C4-2B (cell line): ENCODE measurements at regions not wholly inside any gene's neighbourhood (a gene's known extent, or its start where the extent isn't known, plus 50 kb on each side); places are given as distances from the start of the nearest gene placed in this dataset.

Experiments
- H3K27ac ChIP-seq: fragments of 450-650 bp; 2 replicates; pipeline ENCODE4 v1.5.1; 2017
- CTCF ChIP-seq: fragments of 450-650 bp; conservative IDR thresholded peaks from 2 replicates; pipeline ENCODE4 v1.5.1; 2017; ENCODE audit warnings: mild to moderate bottlenecking
- ZFX ChIP-seq: fragments of 450-650 bp; IDR thresholded peaks from 2 replicates; pipeline ENCODE4 v1.6.1; 2017

- no peak overlapping the region for H3K27ac ChIP-seq
- TF ChIP-seq ZFX, result no peak
- peak; percentile 20 for TF ChIP-seq CTCF
These were observed 1169.0 kb downstream of the DIAPH3 start for GRCh38 chr13:58994777-58995176.

- TF ChIP-seq ZFX, result no peak
- no peak for TF ChIP-seq CTCF
- no peak overlapping the region for H3K27ac ChIP-seq
These were observed 1165.0 kb downstream of the DIAPH3 start for GRCh38 chr13:58998716-58999115.

GRCh38 chr13:58999851-59000250 is 1163.9 kb downstream of the DIAPH3 start:
- TF ChIP-seq ZFX (no peak), CTCF (no peak)
- no peak overlapping the region for H3K27ac ChIP-seq

- no peak overlapping the region for H3K27ac ChIP-seq
- no peak for TF ChIP-seq ZFX
- no peak for TF ChIP-seq CTCF
These were observed 1163.0 kb downstream of the DIAPH3 start for GRCh38 chr13:59000770-59001169.

GRCh38 chr13:59012731-59013130 is 1151.0 kb downstream of the DIAPH3 start:
- H3K27ac ChIP-seq, result no peak overlapping the region
- TF ChIP-seq ZFX (no peak), CTCF (no peak)

- no peak for TF ChIP-seq ZFX
- no peak for TF ChIP-seq CTCF
These were observed 1147.5 kb downstream of the DIAPH3 start for GRCh38 chr13:59016250-59016649.

GRCh38 chr13:59024434-59024833 is 1139.3 kb downstream of the DIAPH3 start:
- no peak overlapping the region for H3K27ac ChIP-seq
- TF ChIP-seq CTCF, result no peak
- TF ChIP-seq ZFX, result no peak

More at GRCh38 chr13:59016250-59016649, 1147.5 kb downstream of the DIAPH3 start:
- no peak overlapping the region for H3K27ac ChIP-seq
